Head of caudate nucleus (tissue), 42 donors: ENCODE measurements at regions not wholly inside any gene's neighbourhood (a gene's known extent, or its start where the extent isn't known, plus 50 kb on each side); places are given as distances from the start of the nearest gene placed in this dataset.

Experiments used
- DNase-seq, 42 donors: peaks; one replicate each; pipeline versions ENCODE4 v3.0.0 to v3.0.0-alpha.2; 2020 to 2021; ENCODE audit warnings: mixed read lengths in 7 of 42
- intact Hi-C: fragments of 100-400 bp; cut with DNase I; formaldehyde crosslinking; loops from one replicate; pipeline ENCODE4 v1.15.0; 2022

DNA sequence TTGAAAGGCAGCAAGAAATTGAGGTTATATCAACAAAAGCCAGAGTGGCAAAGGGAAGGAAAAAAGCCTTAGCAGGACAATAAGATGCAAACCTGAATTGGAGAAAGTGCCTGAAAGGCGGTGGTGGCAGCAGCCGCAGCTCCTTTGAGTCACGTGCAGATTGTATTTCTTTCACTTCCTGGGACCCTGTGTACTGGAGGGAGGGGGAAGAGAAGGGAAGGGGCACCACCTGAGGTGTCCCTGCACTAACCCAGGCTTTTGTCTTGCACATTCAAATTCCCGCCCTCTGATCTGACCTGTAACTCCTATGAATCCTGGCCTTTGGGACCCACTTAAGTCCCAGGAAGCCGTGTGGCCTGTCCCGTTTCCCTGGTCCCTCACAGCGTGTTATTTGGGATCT is 326.1 kb upstream of the SKOR2 start:
- intact Hi-C loops, result no loop called here
- no peak for DNase-seq

DNA sequence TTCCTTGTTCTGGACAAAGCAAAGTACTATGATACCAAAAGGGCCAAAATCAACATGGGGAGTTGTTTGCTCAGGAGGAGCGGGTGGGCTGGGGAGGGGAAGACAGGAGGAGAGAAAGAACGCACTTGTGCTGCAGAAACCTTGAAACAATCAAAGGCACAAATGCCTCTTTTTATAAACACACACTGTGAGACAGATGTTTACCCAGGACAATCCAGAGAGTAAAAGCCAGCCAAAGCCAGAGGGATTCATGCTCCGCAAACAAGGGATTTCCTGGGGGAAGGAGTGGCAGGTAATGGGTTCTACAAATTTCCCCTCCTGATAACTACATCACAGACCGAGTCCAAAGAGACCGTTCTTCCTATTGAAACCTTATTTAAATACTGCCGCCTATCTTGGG is 323.5 kb upstream of the SKOR2 start:
- intact Hi-C loops, result no loop called here
- no peak for DNase-seq

- no peak for DNase-seq
- intact Hi-C loops, result no loop called here
Observed at GRCh38 chr18:47571957-47572356, 320.5 kb upstream of the SKOR2 start.

- intact Hi-C loops, result no loop called here
- no peak for DNase-seq
Observed at GRCh38 chr18:47566809-47567208, 315.3 kb upstream of the SKOR2 start.

DNA sequence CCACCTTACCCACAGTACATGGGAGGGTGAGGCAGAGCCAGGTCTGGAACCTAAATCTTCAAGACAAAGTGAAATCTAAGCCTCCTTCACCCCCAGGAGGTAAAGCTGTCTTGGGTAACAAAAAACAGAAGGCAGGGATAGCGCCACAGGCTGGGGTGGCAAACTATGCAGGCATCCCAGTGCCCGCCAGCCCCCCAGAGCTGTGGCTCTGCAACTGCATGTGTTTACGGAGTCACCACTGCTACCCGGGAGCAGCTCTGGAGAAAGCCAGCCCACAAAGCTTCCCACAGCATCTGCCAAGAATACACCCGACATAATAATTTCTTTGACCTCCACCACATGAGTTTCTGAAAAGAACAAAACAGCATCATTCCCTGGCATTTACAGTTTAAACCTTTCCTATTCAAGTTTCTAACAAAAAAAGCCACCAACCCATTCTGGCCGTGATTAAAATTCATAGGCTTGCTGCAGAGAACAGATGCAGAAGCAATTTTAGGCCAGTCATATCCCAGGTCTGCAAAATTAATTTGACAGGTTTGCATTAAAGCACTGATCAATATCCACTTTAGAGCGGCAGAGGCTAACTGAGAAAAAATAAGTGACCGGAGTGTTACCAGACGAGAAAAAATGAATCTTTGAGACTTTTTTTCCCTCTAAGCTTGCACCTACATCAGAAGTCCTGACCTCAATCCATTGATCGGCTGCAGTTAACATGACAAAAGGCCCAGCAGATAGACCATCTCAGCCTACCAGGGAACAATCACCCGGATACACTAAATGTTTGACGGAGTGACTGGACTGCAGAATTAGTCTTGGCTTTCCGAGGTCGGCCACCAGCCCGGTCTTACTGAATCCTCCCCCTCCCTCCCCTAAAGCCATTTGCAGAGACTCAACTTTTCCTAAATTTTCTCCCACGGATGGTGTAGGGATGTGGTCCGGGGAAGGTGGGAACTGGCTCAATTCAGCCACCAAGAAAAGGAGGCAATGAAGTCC is 309.6 kb upstream of the SKOR2 start:
- intact Hi-C loops, result no loop called here
- DNase-seq, result peak in 6 of 42 donors; percentile 5 to 50 (median 16)

DNA sequence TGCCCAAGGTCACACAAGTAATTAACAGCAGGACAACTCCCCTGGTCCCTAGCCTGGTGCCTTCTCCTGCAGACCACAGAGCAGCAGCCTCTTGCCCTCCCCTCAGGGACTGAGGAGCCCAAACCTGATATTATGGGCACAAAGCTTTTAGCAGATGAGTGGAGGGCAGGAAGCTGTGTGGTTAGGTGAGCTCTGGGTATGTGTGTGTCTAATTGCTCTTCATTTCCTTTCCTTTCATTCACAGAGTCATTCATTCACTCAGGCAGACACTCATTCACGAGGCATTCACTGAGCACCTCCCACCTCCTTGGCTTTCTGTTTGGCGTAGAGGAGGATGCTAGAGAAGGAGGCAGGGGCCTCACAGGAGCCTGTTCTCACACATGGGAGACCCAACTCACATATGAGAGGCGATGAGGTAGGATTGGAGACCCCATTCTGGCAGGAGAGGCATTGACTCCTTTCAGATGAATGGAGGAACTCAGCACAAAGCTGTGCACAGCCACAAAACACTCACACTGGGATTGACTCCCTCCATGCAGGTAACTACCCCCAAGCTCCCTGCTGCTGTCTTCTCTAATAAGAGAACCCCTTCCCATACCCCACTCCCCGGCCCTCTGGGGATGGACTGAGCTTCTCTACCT is 306.8 kb upstream of the SKOR2 start:
- no peak for DNase-seq
- intact Hi-C loops, result no loop called here

DNA sequence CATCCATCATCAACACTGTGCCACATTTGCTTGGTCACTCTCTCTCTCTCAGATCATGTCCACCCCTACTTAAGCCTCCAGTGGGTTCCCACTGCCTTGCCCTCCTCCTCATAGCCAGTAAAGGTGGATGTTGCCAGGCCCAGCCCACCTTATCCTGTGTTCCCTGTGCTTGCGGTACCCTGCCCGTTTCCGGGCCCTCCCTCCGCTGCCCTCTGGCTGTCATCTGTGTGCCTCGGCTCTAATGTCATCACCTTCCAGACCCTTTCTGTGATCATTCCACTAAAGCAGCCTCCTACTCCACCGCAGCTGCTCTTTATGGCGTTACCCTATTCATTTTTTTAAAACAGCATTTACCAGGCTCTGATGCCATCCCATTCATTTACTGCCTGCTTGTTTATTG is 305.7 kb upstream of the SKOR2 start:
- intact Hi-C loops, result no loop called here
- peak in 2 of 42 donors; percentile 13 to 24 for DNase-seq

DNA sequence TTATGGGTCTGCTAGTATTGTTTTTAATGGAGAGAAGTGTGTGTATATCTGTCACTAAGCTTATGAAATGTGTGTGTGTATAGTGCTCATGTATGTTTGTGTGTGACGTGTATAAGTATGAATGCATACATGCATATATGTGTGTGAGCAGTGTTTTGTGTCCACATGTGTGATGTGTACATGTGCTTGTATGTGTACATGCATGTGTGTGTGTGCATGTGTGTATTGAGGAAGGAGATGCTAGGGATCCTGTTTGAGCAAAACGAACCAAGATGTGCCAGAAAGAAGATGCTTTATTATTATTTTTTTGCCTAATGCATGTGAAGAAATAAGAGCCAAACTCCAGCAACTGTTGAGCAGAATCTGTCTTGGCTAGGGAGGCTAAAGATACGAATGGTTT is 301.3 kb upstream of the SKOR2 start:
- no peak for DNase-seq
- intact Hi-C loops, result no loop called here

DNA sequence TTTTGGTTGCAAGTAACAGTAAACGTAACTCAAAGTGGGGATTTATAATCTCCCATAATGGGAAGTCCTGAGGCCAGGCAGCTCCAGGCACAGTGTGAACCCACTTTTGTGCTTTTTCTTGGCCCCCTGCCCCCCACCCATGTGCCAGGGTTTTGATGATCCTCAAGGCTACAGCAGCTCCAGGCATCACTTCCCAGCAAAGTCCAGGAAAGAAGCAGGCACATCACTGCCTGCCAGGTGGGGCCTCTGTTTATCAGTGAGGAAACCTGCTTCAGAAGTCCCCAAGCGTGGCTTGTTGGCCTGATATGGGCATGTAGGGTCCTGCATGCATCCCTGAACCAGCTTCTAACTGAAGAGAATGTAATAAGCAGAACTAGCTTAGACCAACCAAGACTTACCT is 299.2 kb upstream of the SKOR2 start:
- intact Hi-C loops, result no loop called here
- DNase-seq, result peak in 1 of 42 donors; percentile 24

DNA sequence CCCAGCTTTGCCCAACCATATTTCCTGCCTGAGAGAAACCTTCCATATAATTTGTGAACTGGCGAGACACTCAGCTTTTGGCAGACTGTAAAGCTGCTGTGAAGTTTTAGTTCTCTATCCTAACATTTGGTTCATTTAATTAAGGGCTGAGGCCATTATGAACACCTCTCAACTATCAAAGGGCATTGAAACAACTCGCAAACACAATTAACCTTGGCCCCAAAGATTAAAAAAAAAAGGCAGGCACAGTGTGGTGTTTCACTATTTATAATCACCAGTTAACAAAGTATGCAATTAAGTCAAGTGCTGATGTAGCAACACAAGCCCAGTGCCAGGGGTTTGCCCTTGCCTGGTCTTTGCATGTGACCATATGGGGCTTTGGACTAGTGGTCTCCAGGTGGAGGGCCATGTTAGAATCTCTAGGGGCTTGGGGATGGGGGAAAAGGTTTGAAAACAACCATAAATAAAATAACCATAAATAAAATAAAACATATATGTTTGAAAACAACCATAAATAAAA is 297.6 kb upstream of the SKOR2 start:
- DNase-seq, result peak in 1 of 42 donors; percentile 25
- intact Hi-C loops, result no loop called here

DNA sequence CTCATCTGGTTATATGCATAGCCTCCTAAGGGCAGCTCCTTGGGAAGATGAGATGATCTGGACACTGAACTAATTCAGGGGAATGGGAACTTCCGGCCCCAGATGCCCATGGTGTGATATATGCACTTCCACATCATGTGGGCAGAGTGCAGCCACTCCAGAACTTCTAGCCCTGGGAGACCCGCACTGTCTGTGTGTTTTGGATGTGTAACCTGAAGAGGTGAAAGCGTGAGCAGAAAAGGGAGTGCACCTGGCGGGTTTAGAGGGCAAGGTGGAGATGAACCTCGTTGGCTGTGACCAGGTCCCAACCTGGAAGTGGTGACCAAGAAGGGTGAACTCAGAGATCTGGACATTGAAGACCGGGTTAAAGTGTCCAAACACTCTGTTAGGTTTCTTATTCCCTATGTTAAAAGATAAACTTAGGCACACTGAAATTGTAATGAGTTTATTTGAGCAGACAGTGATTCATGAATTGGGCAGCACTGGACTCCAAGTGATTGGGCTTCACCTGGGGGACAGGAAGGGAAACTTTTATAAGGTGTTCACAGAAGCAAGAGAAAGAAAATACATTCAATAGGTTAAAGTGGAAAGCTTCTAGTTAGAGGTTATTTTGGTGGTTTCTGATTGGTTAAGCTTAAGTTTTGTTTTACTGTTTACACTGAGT is 296.2 kb upstream of the SKOR2 start:
- intact Hi-C loops, result no loop called here

GRCh38 chr18:47545613-47546012 is 294.2 kb upstream of the SKOR2 start:
- peak in 1 of 42 donors; percentile 23 for DNase-seq
- intact Hi-C loops, result no loop called here

More for the DNA sequence above, 296.2 kb upstream of the SKOR2 start:
- DNase-seq, result peak in 1 of 42 donors; percentile 32

- intact Hi-C loops, result no loop called here
Observed at GRCh38 chr18:47543080-47543479, 291.6 kb upstream of the SKOR2 start.

GRCh38 chr18:47542551-47542950 is 291.1 kb upstream of the SKOR2 start:
- DNase-seq, result peak in 1 of 42 donors; percentile 12
- intact Hi-C loops, result no loop called here

More at GRCh38 chr18:47543080-47543479, 291.6 kb upstream of the SKOR2 start:
- no peak for DNase-seq

GRCh38 chr18:47531717-47532116 is 280.3 kb upstream of the SKOR2 start:
- intact Hi-C loops, result no loop called here
- DNase-seq, result peak in 1 of 42 donors; percentile 20

GRCh38 chr18:47530695-47531094 is 279.2 kb upstream of the SKOR2 start:
- peak in 1 of 42 donors; percentile 19 for DNase-seq
- intact Hi-C loops, result no loop called here

- DNase-seq, result no peak
Observed at GRCh38 chr18:47528343-47528742, 276.9 kb upstream of the SKOR2 start.

DNA sequence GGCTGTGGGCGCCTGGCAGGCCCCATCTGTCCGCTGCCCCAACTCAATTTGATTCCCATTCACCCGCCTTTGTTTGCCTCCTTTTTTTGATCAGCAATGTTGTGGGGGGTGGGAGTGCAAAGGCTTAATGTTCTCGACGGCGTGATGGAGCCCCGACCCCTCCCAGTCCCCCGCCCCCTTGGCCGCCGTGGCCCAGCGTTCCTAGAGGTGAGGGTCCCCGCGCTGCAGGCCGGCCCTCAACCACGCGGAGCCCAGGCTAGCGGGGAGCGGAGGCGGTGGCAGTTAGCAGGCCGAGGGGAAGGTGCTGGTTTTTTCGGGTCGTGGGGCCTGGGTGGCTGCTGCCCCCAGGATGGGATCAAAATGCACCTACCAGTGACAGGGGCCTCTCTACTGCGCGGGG is 274.7 kb upstream of the SKOR2 start:
- intact Hi-C loops, result no loop called here
- peak in 1 of 42 donors; percentile 23 for DNase-seq

More at GRCh38 chr18:47528343-47528742, 276.9 kb upstream of the SKOR2 start:
- intact Hi-C loops, result no loop called here

DNA sequence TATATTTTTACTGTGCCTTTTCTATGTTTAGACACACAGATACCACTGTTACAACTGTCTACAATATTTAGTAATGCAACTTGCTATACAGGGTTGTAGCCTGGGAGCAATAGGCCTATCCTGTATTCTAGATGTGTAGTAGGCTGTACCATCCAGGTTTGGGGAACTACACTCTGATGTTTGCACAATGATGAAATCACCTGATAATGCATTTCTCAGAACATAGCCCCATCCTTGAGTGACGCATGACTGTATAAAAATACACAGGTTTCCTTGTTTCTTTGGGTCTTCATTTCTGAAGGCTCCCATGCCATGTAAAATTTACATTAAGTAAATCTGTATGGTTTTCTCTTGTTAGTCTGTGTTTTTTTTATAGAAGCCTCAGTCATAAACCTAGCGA is 270.9 kb upstream of the SKOR2 start:
- intact Hi-C loops, result no loop called here

More for the DNA sequence above, 270.9 kb upstream of the SKOR2 start:
- DNase-seq, result no peak
